ENCODE measurements at regions not wholly inside any gene's neighbourhood (a gene's known extent, or its start where the extent isn't known, plus 50 kb on each side); places are given as distances from the start of the nearest gene placed in this dataset.

DNA sequence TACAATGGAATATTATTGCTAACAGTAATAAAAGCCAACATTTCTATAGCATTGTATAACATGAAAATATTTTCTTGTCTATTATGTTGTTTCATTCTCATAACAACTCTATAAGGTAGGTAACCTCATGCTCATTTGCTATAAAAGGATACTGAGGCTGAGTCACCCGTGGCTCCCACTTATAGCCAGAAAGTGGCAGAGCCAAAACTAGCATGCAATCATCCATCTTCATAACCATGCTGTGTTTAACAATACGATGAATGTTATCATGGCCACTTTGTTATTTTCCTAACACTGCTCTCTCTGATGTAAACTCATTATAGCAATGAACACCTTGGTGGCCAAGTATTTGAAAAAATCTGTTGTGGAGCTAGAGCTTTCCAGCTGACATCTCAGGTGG, 80.8 kb upstream of the JUN start (continued):
- TF ChIP-seq CHD7 (IDR thresholded peaks at IDR 0.05; ENCODE audit: insufficient replicate concordance, low read length): no peak
- no peak for TF ChIP-seq SIX5 (IDR thresholded peaks at IDR 0.05; ENCODE audit: low read depth, low read length)
- no peak for TF ChIP-seq TEAD4 (IDR thresholded peaks at IDR 0.05; ENCODE audit: low read depth, low read length)
- TF ChIP-seq NANOG (IDR thresholded peaks at IDR 0.05; ENCODE audit: insufficient read depth, low read depth, low read length, poor library complexity, severe bottlenecking): no peak
- no peak for TF ChIP-seq CBX5 (IDR thresholded peaks at IDR 0.05; ENCODE audit: low read depth, low read length)
- no peak for TF ChIP-seq CBX8 (IDR thresholded peaks at IDR 0.05; ENCODE audit: borderline replicate concordance, low read depth, low read length)
- TF ChIP-seq JUND (IDR thresholded peaks at IDR 0.05; ENCODE audit: low read length): no peak
- TF ChIP-seq TBP (IDR thresholded peaks at IDR 0.05; ENCODE audit: low read depth, low read length): no peak
- no peak for TF ChIP-seq TCF12 (IDR thresholded peaks at IDR 0.05; ENCODE audit: low read depth, low read length)
- no peak for TF ChIP-seq CTBP2 (IDR thresholded peaks at IDR 0.05; ENCODE audit: borderline replicate concordance, insufficient read depth, insufficient read length, low read length)
- TF ChIP-seq SAP30 (IDR thresholded peaks at IDR 0.05; ENCODE audit: insufficient read depth, insufficient replicate concordance, low read length): no peak
- TF ChIP-seq KDM5A (IDR thresholded peaks at IDR 0.05; ENCODE audit: low read length): no peak
- TF ChIP-seq RBBP5 (IDR thresholded peaks at IDR 0.05; ENCODE audit: borderline replicate concordance, low read depth, low read length): no peak

Data from H1 (cell line).